HPDE6-E6E7 (cell line): ENCODE measurements at regions not wholly inside any gene's neighbourhood (a gene's known extent, or its start where the extent isn't known, plus 50 kb on each side); places are given as distances from the start of the nearest gene placed in this dataset.

Experiments used
- DNase-seq: peaks from one replicate; pipeline ENCODE4 v3.0.0; 2011; ENCODE audit warnings: missing footprints; ENCODE audit errors: extremely low spot score

DNA sequence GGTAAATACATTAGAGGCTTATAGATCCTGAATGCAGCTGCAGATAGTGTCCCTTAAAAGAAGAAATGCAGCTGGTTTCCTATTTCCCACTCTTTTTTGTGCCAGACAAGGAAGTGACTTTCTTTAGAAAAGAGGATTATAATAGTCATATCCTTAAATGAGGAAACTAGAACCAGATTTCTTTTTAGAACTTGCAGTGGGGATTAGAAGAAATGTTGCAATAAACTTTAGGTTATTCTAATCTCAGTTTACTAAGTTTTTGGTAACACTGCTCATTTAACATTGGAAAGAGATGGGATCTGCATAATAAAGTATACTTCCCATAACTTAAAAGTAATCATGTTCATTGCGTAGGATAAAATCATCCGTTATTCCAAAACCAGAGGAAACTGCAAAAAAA is 101.9 kb downstream of the SLIT2 start:
- no peak for DNase-seq

DNA sequence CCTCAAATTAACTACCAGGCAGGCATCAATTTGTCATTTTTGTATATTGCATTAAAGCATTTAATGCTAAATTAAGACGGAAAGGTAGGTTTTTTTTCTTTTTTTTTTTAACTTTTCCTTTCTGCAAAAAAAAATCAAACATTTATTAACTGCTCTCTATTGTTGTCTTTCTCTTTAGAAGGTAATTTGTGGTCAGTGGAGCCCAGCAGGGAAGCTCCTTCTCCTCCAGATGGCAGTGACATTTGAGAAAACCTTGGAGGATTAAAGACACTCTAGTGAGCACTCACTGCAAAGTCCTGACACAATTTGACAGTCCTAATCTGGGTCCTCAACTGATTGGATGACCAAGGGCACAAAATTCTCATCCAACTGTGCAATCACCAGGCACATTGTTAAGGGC is 102.4 kb downstream of the SLIT2 start:
- DNase-seq = no peak

DNA sequence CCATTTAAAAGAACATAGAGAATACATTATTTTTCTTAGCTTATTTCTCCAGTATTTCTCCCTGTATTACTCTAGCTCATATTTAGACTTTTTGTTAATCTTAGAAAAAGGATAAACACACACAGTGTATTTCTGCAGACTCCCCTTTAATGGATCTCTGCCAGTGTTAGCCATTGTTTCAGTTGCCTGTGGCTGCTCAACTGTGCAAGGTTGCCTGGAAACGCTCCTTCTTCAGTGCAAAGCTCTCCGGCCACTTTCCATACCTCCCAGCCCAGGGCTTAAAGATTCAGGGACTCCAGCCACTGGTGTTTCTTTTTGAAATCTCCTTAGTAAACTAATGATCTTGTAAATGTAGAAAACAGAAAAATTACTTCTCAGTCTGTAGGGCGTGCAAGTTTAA is 104.9 kb downstream of the SLIT2 start:
- no peak for DNase-seq

DNA sequence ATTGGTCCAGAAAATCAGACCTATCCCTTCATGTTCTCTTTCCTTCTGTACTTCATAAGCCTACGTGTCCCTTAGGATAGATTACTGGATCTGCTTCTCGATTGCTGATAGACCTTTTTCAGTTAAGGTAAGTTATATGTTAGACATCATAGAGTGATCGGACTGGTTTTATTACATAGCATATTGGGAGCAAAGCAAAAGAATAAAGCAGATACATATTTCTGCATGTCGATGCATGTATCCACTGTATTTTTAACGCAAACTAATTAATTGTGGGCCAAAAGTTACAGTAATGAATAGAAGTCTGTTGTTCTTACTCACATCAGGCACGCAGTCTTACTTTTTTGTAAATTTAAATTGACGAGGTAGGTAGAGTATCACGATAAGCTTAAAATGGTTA is 106.4 kb downstream of the SLIT2 start:
- DNase-seq = no peak

DNA sequence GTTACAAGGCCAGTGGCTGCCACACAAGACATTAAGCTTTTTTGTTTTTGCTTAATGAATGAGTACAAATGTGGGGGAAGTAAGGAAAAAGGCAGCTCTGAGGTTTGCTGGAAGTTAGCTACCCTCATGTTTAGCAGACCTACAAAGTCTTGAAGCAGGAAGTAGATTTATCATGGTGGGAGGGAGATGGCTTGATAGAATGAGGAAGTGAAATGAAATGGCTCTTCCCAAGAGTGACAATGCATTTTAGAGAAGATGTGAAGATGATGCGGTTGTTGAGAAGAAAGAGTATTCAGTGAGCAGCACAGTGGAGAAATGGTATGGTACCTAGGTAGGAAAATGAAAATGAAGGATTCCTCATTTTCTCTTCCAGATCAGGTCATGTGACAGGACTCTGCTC is 108.0 kb downstream of the SLIT2 start:
- DNase-seq = no peak

DNA sequence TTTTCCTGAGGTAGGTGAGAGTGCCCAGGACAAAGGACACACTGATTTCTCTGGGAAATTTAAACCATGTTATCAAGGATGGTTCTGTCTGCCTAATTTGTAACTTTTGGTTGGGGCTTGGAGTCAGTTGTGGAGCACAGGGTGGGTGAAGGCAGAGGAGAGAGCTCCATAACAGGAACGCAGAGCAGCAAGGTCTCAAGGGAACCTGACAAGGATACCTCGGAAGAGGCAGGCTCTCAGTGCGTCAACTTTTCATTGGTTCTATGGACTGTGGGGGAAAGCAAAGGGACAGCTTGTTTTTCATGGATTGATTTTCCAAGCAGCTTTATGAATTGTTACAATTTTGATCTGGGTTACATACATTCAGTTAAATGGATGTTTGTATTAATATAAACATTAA is 110.4 kb downstream of the SLIT2 start:
- DNase-seq = no peak

DNA sequence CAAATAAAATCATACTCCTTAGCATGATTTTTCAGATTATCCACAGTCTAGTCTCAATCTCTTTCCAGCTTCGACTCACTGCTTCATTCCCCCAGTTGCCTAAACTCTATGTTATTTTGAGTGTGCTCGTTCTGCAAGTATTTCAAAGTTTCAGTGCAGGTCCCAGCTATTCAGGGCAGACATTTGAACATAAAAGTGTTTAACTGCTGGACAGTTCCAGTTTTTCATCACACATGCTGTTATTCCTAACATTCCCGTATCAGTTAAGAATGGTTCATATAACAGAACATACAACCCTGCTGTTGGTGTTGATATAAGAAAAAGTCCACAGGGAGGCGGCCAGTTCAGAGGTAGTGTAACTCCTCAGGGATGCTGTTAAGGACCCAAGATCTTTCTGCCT is 113.3 kb downstream of the SLIT2 start:
- DNase-seq = no peak

DNA sequence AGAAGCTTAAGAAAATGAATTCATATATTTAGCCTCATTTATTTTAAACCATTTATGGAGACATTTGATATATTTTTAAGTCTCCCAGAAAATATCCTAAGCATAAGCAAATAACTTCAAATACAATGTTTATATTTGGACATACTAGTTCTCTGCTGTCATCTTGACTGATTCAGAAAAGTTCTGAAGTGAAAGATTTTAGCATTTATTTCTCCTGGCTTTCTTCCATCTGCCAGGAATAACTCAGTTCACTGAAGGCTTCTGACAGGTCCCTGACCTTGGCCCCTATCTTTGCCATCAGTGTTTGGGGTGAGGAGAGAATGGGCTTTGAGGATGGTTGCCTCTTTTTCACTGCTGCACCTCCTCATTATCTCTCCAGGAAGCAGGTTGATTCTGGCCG is 115.7 kb downstream of the SLIT2 start:
- DNase-seq = no peak

DNA sequence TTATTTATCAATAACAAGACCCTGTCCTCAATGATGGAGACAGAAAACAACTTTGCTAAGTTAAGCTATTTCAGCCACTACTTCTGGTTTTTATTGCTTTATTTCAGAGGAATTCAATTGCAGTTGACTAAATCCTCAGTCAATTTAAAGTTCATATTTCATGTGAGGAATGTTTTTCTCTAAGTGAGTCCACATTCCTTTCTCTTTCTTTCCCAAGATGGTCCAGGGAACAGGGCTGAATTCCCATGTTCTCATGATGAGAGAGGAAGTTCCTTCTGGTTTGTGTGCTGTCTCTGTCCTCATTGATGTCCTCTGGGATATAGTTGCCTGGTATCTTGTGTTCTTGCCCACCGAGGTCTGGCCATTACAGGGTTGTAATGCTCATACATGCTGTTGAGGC is 117.2 kb downstream of the SLIT2 start:
- no peak for DNase-seq

DNA sequence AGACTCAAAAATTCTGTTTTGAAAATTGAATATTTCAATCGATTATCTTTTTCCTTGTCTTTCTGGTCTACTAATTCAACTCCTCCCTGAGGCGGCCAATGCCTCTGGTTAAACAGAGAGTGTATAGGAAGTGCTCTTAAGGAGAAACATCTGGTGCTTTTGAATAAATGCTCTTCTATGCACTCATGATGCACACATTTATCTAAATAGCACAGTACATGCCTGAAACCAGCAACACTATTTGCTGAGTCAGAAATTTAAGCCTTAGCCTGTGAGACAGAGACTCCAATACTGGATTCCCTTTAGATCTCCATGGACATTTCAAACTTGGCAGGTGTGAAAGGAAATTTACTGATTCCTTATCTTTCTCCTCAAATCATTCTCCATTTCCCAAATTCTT is 118.6 kb downstream of the SLIT2 start:
- no peak for DNase-seq

DNA sequence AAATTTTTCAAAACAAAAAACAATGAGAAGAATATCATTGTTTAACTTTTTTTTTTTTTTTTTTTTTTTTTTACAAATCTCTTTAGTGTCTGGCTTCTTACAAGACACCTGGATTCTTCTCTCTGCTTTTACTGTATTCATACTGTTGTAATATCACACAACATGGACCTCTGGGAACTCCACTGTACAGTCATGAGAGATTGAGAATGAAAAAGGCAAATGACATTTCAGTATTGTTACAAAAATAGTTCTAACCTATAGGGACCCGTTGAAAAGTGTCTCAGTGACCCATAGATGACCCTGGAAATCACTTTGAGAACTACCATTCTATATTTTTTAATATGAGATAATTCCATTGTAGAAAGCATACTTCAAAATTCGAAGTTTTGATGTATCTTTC is 124.4 kb downstream of the SLIT2 start:
- DNase-seq = no peak

DNA sequence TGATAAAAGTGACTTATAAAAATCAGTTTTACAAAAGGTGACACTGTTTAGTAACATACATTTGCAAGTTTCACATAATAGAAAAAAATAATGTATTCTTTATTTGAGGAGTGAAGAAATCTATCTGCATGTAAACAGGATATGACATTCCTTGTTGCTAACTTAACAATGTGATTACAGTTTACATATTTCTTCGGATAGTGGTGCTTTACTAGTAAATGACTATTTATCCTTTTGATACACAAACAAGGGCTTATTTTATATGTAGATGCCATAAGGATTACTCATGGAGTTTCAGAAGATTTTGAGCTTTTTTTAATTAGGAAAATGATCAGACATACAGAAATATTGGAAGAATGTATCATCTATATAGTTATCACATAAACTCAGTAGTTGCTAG is 126.5 kb downstream of the SLIT2 start:
- no peak for DNase-seq

DNA sequence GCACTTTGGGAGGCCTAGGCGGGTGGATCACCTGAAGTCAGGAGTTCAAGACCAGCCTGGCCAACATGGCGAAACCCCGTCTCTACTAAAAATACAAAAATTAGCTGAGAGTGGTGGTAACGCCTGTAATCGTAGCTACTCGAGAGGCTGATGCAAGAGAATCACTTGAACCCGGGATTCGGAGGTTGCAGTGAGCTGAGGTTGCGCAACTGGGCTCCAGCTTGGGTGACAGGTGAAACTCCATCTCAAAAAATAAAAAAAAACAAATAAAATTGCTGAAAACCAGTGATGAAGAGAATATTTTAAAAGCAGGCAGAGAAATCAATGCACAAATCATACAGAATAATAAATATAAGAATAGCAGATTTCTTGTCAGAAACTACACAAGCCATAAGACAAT is 129.3 kb downstream of the SLIT2 start:
- no peak for DNase-seq

DNA sequence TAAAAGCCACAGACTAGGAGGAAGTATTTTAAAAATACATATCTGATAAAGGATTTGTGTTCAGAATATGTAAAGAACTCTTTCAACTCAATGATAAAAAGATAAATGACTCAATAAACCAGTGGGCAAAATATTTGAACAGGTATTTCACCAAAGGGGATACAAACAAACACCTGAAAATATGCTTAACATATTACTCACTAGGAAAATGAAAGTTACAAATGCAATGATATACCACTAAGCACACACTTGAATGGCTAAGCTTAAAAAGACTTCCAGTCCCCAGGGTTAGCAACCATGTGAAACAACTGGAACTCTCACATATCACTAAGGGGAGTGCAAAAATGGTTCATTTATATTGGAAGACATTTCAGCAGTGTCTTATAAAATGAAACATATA is 131.6 kb downstream of the SLIT2 start:
- no peak for DNase-seq

DNA sequence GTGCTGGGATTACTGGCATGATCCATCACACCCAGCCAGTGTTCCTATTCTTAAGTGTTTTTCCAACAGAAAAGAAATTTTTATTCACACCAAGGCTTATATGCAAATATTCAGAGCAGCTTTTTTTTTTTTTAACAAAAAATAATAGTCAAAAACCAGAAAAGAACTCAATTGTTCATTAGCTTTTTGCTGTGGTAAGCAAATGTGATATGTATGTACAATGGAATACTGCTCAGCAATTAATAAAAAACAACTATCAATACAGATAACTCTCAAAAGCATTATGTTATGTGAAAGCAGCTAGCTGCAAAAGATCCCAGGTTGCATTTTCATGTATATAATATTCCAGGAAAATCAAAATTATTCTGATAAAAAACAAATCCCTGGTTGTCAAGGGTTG is 132.3 kb downstream of the SLIT2 start:
- DNase-seq = no peak

DNA sequence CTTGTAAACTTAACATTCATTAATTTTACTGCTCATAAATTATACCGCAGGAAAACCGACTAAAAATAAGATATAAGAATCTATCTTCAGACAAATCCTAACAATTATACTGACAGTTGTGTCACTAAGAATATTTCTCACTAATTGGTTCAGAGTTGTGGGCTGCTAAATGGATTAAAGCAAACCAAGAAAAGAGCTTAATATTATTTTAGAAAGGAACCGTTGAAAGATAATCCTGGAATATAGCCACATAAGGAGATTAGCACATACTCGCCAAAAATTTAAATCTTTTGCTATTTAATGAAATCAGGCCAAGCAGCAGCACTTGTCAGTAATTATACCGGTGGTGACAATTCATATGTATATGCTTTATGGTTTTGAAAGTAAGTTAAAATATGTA is 132.8 kb downstream of the SLIT2 start:
- DNase-seq = no peak

DNA sequence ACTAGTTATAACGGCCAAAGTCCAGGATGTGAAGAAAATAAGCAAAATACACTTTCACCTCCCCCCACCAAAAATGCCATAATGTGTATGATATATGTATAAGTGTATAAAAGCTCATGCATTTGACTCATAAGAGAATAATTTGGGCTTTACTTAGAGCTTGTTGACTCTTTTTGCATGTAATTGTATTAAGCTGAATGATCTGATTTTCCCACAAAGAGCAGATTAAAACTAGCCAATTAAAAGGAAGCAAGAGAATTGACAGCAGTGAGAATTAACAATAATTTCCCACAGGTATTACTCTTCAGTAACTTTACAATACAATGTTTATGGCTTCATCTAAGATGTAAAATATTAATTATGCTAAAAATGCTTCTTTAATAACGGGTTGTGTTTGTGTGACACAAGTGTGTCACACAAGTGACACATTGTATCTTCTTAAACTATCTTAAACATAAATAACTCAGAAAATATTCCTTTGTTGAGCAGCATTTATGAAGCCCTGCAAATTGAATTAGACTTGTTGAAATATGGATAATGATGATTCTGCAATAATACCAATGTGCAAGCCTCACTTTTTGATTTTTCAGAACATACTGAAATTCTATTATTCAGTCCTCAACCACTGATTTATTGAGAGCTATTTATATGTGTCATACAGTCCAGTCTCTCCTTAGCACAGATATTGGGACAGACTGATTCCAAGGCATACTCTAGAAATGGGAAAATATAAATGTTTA is 134.5 kb downstream of the SLIT2 start:
- no peak for DNase-seq

DNA sequence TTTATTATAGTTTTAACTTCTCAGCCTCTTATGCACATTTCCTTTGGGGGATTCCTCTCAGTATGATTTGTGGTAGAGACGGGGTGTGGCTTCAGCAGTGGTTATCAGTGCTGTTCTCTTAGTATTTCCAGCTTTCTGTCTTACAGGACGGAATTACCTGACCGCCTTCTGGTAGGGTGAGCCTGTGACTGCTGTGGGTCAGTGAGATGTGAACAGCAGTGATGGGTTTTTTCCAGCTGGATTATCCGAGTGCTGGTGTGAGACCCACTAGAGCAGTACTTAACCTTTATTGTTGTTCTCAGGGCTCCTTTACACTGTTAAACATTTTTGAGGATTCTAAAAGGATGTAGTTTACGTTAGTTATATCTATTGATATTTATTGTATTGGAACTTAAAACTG is 135.2 kb downstream of the SLIT2 start:
- DNase-seq = no peak

DNA sequence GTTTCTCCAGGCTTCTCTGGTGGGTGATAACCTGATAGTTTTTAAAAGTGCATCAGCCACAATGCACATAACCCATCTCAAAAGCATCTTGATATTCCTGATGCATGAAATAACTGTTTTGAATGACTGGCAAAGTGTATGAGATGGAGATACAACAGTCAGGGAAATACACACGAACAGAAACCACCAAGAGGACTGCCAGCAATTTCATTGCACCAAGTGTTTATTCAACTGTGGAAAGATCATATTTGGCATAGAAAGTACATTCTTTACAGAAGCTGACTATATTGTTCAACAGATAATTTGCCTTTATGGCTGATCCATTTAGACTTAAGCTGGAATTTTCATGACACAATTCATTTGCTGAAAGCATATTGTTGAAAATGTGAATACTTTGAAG is 139.5 kb downstream of the SLIT2 start:
- DNase-seq = no peak

DNA sequence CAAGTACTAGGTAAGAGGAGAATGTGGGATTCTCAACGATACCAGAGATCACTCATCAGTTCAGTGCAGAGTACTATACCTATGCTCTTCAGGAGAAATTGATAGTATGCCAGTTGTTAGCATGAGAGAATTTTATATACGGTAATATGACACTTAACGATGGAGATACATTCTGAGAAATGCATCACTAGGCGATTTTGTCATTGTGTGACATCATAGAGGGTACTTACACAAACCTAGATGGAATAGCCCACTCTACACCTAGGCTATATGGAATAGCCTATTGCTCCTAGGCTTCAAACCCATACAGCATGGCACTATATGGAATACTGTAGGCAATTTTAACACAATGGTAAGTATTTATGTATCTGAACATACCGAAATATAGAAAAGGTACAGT is 140.2 kb downstream of the SLIT2 start:
- DNase-seq = no peak

DNA sequence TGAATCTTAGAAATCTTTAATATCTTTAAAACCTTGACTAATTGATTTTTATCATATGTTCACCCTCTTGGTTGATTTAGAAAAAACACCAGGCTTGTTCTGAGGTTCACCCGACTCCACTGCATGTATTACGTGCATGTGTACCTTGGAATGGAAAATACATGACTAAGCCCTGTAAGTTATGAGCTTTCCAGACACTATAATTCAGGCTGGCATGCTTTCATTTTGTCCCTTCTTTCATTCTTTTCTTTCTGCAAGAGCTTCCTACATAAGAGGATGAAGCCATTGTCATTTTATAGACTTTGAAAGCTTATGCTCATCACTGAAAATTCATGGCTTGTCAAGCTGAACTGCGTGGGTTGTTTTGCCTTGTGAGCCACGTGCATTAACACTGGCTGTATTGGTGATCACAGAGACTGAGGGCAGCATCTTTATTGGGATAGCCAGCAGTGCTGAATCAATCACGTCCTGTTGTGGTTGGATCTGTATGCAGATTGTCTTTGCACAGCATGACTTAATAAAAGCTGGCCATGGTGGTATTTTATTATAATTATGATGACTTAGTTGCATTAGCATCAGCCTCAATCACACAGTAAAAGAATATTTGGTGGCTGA is 141.9 kb downstream of the SLIT2 start:
- no peak for DNase-seq

DNA sequence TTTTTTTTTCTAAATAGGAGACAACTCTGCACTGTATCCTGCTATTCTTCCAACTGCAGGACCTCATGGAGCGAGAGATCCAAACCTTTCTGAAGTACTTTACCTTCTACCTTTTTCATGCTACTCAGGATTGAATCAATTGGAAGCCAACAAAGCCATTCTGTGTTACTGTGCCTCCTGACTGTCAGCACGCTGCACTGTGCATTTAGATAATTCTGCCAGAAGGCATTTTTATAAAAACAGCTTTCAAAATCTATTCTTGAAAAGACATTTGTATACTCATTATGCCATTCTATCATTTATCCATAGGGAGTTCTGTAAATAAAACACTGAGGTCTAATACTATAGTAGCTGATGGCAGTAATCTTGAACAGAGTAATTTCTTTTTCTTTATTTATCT is 142.8 kb downstream of the SLIT2 start:
- DNase-seq = no peak

DNA sequence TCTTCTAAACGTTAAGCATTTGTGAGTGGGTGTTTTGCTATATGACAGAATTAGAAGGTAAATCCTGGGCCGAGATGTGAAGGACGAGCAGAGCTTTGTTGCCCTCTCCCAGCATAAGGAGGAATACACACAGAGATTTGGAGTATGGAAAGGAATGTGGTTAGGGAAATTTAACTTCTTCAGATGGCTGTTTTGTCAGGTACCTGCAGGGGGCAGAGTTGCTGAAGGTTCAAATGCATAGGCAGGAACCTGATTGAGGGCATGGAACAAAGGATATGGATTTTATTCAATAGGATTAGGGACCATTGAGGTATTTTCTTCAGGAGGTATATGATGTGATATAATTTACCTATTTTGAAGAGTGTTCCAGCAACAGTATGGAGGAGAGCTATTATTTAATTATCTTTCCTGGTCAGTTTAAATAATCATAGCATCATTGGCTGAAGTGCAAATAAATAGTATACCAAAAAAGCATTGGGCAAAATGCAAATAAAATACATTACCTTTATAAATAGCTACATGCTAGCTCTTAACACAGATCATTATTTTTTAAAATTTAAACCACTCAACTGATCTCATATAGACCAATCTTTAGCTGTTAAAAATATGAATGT is 143.6 kb downstream of the SLIT2 start:
- peak; percentile 6 for DNase-seq

DNA sequence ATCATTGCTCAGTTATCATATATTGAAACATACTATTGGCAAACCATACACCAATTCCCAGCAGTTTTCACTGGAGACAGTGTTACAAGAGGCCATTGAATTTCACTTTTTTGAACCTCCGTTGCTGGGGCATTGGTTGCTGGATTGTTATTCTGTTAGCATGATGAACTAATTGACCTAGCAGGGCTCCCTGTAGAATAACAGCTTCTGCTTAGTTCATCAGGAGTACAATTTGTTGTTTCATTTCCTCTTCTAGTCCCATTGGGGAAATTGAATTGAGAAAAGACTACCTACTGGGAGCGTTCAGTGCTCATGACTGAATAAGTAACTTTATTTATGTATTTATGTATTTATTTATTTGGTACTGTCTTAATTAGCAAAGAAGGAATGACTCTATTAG is 151.6 kb downstream of the SLIT2 start:
- no peak for DNase-seq
